ENCODE measurements at regions not wholly inside any gene's neighbourhood (a gene's known extent, or its start where the extent isn't known, plus 50 kb on each side); places are given as distances from the start of the nearest gene placed in this dataset.

GRCh38 chr9:106383072-106383471 lies 479.9 kb upstream of the ZNF462 start:
- DNase-seq: no peak
- Mint-ChIP-seq H3K9me3 (ENCODE audit: unreplicated experiment) (no peaks in the 10 kb centered on the region), H3K36me3 (ENCODE audit: unreplicated experiment) (no peaks in the 10 kb centered on the region), H3K4me1 (ENCODE audit: low read depth, unreplicated experiment) (no peaks in the 10 kb centered on the region), H3K27me3 (ENCODE audit: unreplicated experiment) (no peaks in the 10 kb centered on the region), H3K27ac (ENCODE audit: unreplicated experiment) (no peak overlapping the region), H3K4me3 (ENCODE audit: unreplicated experiment) (no peak overlapping the region)
- TF ChIP-seq CTCF (IDR thresholded peaks at IDR 0.05; ENCODE audit: partially characterized antibody, unreplicated experiment): no peak

- Mint-ChIP-seq H3K4me3 (ENCODE audit: unreplicated experiment) (no peak overlapping the region), H3K27ac (ENCODE audit: unreplicated experiment) (no peak overlapping the region), H3K4me1 (ENCODE audit: low read depth, unreplicated experiment) (peaks cover 12% of the 10 kb centered on the region), H3K36me3 (ENCODE audit: unreplicated experiment) (no peaks in the 10 kb centered on the region), H3K9me3 (ENCODE audit: unreplicated experiment) (no peaks in the 10 kb centered on the region), H3K27me3 (ENCODE audit: unreplicated experiment) (no peaks in the 10 kb centered on the region)
- no peak for DNase-seq
- TF ChIP-seq CTCF (IDR thresholded peaks at IDR 0.05; ENCODE audit: partially characterized antibody, unreplicated experiment): no peak
These were observed 475.0 kb upstream of the ZNF462 start for GRCh38 chr9:106387965-106388364.

- no peaks in the 10 kb centered on the region for H3K27me3 Mint-ChIP-seq (ENCODE audit: unreplicated experiment)
- H3K4me1 Mint-ChIP-seq (ENCODE audit: low read depth, unreplicated experiment): peaks cover 12% of the 10 kb centered on the region
- no peak overlapping the region for H3K27ac Mint-ChIP-seq (ENCODE audit: unreplicated experiment)
- H3K9me3 Mint-ChIP-seq (ENCODE audit: unreplicated experiment): no peaks in the 10 kb centered on the region
- H3K36me3 Mint-ChIP-seq (ENCODE audit: unreplicated experiment): no peaks in the 10 kb centered on the region
- DNase-seq: no peak
- no peak for TF ChIP-seq CTCF (IDR thresholded peaks at IDR 0.05; ENCODE audit: partially characterized antibody, unreplicated experiment)
- no peak overlapping the region for H3K4me3 Mint-ChIP-seq (ENCODE audit: unreplicated experiment)
These were observed 469.7 kb upstream of the ZNF462 start for GRCh38 chr9:106393226-106393625.

GRCh38 chr9:106400170-106400569 lies 462.8 kb upstream of the ZNF462 start:
- Mint-ChIP-seq H3K36me3 (ENCODE audit: unreplicated experiment) (no peaks in the 10 kb centered on the region), H3K27me3 (ENCODE audit: unreplicated experiment) (no peaks in the 10 kb centered on the region), H3K4me1 (ENCODE audit: low read depth, unreplicated experiment) (no peaks in the 10 kb centered on the region), H3K27ac (ENCODE audit: unreplicated experiment) (no peak overlapping the region), H3K4me3 (ENCODE audit: unreplicated experiment) (no peak overlapping the region), H3K9me3 (ENCODE audit: unreplicated experiment) (no peaks in the 10 kb centered on the region)
- no peak for TF ChIP-seq CTCF (IDR thresholded peaks at IDR 0.05; ENCODE audit: partially characterized antibody, unreplicated experiment)
- no peak for DNase-seq

- TF ChIP-seq CTCF (IDR thresholded peaks at IDR 0.05; ENCODE audit: partially characterized antibody, unreplicated experiment): no peak
- no peaks in the 10 kb centered on the region for H3K9me3 Mint-ChIP-seq (ENCODE audit: unreplicated experiment)
- no peaks in the 10 kb centered on the region for H3K4me1 Mint-ChIP-seq (ENCODE audit: low read depth, unreplicated experiment)
- H3K36me3 Mint-ChIP-seq (ENCODE audit: unreplicated experiment): no peaks in the 10 kb centered on the region
- DNase-seq: no peak
- H3K4me3 Mint-ChIP-seq (ENCODE audit: unreplicated experiment): no peak overlapping the region
- no peaks in the 10 kb centered on the region for H3K27me3 Mint-ChIP-seq (ENCODE audit: unreplicated experiment)
- H3K27ac Mint-ChIP-seq (ENCODE audit: unreplicated experiment): no peak overlapping the region
These were observed 462.0 kb upstream of the ZNF462 start for GRCh38 chr9:106400950-106401349.

All from glutamatergic neuron (in vitro differentiated cells).